HL-60 (cell line): ENCODE measurements at regions not wholly inside any gene's neighbourhood (a gene's known extent, or its start where the extent isn't known, plus 50 kb on each side); places are given as distances from the start of the nearest gene placed in this dataset.

Source experiments
- CTCF ChIP-seq: IDR thresholded peaks from one replicate; pipeline ENCODE4 v1.5.1; 2011; ENCODE audit warnings: low read length, control low read depth, inconsistent platforms; ENCODE audit not compliant: insufficient read depth
- POLR2AphosphoS5 ChIP-seq: IDR thresholded peaks from 2 replicates; pipeline ENCODE4 v1.6.1; 2012; ENCODE audit warnings: low read depth
- REST ChIP-seq: IDR thresholded peaks from 2 replicates; pipeline ENCODE4 v1.6.1; 2012; ENCODE audit warnings: low read depth; ENCODE audit not compliant: insufficient replicate concordance

- TF ChIP-seq CTCF: no peak
- TF ChIP-seq POLR2AphosphoS5: no peak
- no peak for TF ChIP-seq REST
Observed at GRCh38 chr15:79675982-79676381, 220.8 kb downstream of the MTHFS start.
